ENCODE measurements at regions not wholly inside any gene's neighbourhood (a gene's known extent, or its start where the extent isn't known, plus 50 kb on each side); places are given as distances from the start of the nearest gene placed in this dataset.
"Not testable (repeated sequence)": the region's sequence is repeated elsewhere in the genome, so short reads cannot be mapped to it uniquely, and the experiment has no call there.

DNA sequence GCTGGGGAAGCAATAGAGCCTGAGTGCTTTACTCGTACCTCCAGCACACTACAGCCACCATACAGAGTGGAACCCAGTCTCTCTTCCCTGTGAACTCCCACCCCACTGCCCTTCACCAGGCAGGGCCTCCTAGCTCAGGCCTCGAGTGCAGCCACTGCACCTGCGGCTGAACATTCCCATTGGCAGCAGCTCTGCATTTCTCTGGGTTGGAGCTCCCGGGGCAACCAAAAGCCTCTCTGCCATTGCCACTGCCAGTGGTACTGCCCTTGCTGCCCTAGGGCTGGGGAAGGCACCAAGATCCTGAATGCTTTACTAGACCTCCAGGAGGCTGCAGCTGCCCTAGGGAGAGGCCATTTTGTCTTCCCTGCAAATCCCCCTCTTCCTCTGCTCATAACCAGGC, 266.8 kb downstream of the TDRD3 start:
- DNase-seq = no peak

DNA sequence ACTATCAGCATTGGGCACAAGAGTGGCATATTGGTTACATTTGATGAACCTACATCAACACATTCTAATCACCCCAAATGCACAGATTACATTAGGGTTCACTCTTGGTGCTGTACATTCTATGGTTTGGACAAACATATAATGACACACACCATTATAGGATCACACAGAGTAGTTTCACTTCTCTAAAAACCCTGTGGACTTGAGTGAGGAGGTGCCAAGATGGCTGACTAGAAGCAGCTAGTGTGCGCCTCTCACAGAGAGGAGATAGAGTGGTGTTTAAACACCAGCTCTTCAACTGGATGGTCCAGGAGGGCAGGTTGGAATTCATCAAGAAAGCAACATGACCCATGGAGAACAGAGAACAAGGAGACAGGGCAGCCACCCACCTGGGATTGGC, 265.6 kb downstream of the TDRD3 start:
- DNase-seq = no peak

DNA sequence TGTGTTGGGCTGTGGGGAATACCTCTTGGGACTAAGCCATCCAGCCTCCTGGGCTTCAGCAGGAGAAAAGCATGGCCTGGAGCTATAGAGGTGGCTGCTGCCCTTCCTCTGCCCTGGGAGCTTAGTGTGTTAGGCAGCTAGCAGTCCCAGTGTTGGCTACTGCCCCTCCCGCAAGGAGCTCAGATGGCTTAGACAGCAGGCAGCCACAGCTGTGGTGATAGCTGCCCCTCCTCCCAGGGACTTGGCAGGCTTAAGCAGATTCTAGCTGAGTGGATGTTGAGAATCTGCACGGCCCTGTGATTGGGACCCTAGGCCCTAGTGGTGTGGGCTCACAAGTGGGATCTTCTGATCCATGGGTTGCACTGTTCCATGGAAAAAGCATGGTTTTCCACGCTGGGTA, 264.5 kb downstream of the TDRD3 start:
- DNase-seq = no peak

DNA sequence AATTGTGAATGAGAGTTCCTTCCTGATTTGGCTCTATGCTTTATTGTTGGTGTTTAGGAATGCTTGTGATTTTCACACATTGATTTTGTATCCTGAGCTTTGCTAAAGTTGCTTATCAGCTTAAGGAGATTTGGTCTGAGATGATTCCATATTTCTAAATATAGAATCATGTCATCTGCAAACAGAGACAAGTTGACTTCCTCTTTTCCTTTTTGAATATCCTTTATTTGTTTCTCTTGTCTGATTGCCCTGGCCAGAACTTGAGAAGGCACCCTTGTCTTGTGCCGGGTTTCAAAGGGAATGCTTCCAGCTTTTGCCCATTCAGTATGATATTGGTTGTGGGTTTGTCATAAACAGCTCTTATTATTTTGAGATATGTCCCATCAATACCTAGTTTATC, 260.6 kb downstream of the TDRD3 start:
- DNase-seq = not testable (repeated sequence)

DNA sequence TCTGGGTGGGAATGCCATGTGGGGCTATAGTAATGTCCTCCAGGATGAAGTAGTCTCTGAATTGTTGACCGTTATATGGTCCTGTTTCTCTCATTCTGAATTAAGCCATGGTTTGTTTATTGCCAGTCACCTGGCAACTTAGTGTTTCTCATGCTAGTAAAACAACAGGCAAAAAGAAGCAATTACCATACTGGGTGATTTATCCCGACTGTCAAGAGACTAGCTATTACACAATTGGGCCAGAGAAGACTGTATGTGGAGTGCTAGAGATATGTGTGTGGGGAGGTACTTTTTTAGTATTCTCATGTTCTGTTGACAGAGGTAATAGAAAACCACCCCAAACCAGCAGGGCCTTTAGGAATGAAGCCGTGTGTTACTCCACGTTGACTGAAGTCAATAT, 258.2 kb downstream of the TDRD3 start:
- no peak for DNase-seq

DNA sequence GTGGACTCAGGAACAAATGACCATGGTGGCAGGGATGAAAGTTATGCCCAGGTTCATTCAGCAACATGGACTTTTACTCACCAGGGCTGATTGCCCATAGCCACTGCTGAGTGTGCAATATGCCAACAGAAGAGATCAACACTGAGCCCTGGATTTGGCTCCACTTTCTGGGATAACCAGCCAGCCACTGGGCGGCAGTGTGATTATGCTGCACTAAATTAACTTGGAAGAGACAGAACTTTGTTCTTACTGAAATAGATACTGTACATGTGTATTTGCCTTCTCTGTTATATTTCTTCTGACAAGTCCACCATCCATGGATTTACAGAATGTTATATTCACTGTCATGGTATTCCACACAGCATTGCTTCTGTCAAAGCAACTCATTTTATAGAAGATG, 257.4 kb downstream of the TDRD3 start:
- DNase-seq = peak in 1 of 2 experiments; percentile 3

DNA sequence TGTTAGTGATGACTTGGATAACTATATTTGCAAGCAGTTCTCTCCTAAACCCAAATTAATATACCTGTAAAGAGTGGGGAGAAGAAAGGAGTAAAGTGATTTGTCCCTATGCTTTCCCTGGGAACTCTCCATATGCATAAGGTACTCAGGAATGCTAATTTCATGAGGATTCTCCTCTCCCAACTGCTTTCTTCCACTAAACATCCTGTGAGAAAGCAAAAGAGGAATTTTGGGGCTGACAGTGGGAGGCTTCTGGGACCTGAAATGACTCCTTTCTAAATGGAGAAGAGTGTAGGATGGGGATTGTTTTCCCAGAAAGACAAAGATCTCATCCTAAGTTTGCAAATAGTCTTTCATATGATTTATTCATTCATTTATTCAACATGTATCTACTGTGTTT, 250.5 kb downstream of the TDRD3 start:
- DNase-seq = no peak

DNA sequence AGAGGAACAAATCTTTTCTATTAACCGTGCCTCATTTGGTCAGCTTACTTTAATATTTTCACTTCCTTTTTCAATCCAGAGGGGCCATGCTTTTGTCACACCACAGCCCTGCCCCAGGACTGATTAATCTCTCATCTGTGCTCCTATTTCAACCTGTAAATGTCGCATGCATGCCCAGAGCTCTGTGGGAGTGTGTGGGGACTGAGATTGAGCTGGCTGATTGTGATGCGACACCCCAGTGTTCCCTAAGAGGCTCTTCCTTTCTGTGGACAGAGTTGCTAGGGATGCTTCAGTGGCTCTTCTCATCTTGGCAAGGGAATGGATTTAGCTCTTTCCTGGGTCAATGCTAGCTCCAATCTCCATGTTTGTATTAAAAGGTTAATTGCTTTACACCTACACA, 249.6 kb downstream of the TDRD3 start:
- no peak for DNase-seq

DNA sequence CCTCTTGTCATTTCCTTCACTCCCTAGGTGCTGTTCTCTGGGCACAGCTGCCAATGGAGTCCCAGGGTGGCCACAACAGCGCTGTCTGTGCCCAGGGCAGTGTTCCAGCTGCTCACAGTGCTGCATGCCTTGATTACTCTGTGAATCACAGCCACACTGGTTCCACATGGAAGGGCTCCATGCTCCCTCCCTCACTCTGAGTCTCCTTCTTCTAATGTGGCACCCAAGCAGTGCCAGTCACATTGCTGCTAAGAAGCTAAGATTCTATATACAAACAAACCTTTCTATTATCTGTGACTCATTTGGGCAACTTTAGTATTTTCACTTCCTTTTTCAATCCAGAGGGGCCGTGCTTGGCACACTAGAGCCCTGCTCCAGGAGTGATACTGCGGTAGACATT, 248.7 kb downstream of the TDRD3 start:
- DNase-seq = no peak

DNA sequence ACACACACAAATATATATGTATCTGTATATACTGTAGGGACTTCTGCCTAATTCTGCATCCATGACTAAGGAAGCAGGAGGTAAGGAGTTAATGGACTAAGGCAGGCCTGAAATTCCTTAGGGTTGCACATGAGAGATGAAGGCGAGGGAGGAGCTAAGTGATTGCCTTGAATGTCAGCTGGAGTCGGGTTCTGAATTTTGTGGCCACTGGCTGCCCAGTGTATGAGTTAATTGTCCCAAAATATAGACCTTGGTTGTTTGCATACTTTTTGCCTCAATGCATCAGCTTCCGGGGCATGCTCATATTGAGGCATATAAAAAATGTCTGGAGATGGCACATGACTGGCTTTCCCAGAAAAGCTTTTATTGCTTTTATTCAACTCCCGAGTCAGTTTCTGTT, 245.5 kb downstream of the TDRD3 start:
- DNase-seq = no peak

DNA sequence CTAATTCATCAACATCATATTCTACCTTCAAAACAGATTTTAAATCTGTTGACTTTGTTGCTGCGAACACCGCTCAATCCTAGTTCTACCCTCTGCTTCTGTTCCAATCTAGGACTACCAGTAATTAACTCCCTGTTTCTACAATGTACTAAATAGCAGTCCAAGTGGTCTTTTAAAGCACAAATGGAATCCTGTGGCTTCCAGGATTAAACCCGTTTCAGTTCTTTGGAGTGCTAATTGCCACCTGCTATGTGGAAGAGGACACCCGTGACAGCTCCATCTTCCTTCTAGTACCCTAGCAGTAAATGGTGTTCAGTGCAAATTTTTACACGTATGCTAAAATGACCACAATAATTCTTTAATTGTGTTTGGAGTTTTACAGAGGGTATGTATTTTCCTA, 232.1 kb downstream of the TDRD3 start:
- no peak for DNase-seq

DNA sequence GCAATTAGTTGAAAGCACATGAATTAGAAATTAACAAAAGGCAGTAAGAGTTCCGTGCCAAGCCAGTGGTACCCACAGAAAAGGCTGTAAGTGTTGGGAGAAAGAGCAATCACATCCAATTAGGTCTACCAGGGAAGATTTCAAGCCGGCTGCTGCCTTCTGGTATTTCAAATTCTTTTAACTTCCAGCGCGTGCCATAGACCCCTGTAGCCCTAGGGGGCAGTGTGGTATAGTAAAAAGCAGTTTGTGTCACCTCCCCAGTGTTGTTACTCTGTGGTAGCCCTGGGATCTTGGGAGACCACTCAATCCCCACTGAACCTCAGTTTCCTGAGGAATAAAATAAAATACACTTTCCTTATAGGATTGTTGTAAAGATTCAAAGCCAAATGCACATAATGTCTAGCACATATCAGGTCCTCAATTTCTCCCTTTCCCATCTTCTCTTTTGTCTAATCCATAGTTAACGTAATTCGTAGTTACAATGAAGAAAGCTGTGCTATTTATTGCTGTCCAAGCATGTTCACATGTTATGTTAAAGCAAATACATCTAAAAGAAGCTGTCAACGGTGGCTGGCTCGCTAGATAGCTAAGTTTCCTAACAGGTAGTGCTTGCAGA, 230.2 kb downstream of the TDRD3 start:
- peak in 1 of 2 experiments; percentile 42 for DNase-seq
